ENCODE measurements at regions not wholly inside any gene's neighbourhood (a gene's known extent, or its start where the extent isn't known, plus 50 kb on each side); places are given as distances from the start of the nearest gene placed in this dataset.

DNA sequence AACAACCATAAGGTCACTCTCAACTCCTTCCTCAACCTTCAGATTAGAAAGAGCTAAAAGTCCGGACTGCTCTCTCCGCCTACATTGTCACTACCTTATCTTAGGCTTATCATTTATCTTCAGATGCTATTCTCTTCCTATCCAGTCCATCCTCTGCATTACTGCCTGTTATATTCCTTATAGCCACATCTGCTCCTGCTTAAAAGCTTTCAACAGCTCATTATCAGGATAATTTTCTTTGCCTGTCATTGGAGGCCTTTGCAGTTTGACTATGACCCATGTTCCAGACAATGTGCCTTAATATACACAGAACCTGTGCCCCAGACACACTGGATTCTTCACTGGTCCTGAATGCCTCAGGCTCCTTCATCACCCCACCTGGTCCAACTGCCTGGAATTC lies 184.1 kb upstream of the SETMAR start:
- no peak overlapping the region for H3K9ac ChIP-seq (ENCODE audit: low read length)
- no peaks in the 10 kb centered on the region for H3K36me3 Mint-ChIP-seq (ENCODE audit: low read depth, unreplicated experiment)
- no peak overlapping the region for H2AFZ ChIP-seq (ENCODE audit: low read depth, low read length)
- no peaks in the 10 kb centered on the region for H3K79me2 ChIP-seq (ENCODE audit: insufficient read depth, low read length)
- no peaks in the 10 kb centered on the region for H3K9me3 Mint-ChIP-seq (ENCODE audit: unreplicated experiment)
- H4K20me1 ChIP-seq (ENCODE audit: insufficient read depth, low read length) = no peaks in the 10 kb centered on the region
- no peaks in the 10 kb centered on the region for H3K4me1 ChIP-seq (ENCODE audit: insufficient read depth, low read length)
- DNase-seq (ENCODE audit: low read depth) (no peak), FAIRE-seq (no peak)
- H3K4me2 ChIP-seq (ENCODE audit: low read length) = no peak overlapping the region
- no peak overlapping the region for H3K4me3 Mint-ChIP-seq (ENCODE audit: unreplicated experiment)
- H3K27me3 Mint-ChIP-seq (ENCODE audit: low read depth, unreplicated experiment) = no peaks in the 10 kb centered on the region
- H3K27me3 ChIP-seq (ENCODE audit: insufficient read depth, low read length) = no peaks in the 10 kb centered on the region
- no peak overlapping the region for H3K27ac ChIP-seq (ENCODE audit: low read depth, low read length)
- H3K27ac Mint-ChIP-seq (ENCODE audit: unreplicated experiment) = no peak overlapping the region
- H3K4me3 ChIP-seq (ENCODE audit: insufficient read depth, low read depth, low read length) = no peak overlapping the region
- TF ChIP-seq EZH2 (IDR thresholded peaks at IDR 0.05; ENCODE audit: insufficient read depth, low read length) = no peak
- TF ChIP-seq, protein P1, sequence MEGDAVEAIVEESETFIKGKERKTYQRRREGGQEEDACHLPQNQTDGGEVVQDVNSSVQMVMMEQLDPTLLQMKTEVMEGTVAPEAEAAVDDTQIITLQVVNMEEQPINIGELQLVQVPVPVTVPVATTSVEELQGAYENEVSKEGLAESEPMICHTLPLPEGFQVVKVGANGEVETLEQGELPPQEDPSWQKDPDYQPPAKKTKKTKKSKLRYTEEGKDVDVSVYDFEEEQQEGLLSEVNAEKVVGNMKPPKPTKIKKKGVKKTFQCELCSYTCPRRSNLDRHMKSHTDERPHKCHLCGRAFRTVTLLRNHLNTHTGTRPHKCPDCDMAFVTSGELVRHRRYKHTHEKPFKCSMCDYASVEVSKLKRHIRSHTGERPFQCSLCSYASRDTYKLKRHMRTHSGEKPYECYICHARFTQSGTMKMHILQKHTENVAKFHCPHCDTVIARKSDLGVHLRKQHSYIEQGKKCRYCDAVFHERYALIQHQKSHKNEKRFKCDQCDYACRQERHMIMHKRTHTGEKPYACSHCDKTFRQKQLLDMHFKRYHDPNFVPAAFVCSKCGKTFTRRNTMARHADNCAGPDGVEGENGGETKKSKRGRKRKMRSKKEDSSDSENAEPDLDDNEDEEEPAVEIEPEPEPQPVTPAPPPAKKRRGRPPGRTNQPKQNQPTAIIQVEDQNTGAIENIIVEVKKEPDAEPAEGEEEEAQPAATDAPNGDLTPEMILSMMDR (IDR thresholded peaks at IDR 0.05; ENCODE audit: insufficient read depth, low read depth, low read length) = no peak
- H3K9me3 ChIP-seq (ENCODE audit: insufficient read depth, low read depth, low read length) = no peaks in the 10 kb centered on the region
- H3K36me3 ChIP-seq (ENCODE audit: insufficient read depth, low read length) = no peaks in the 10 kb centered on the region
- no peaks in the 10 kb centered on the region for H3K4me1 Mint-ChIP-seq (ENCODE audit: low read depth, unreplicated experiment)

GRCh38 chr3:4125576-4125975 lies 177.6 kb upstream of the SETMAR start:
- H3K9me3 Mint-ChIP-seq (ENCODE audit: unreplicated experiment) = peaks cover 5% of the 10 kb centered on the region
- no peaks in the 10 kb centered on the region for H3K36me3 ChIP-seq (ENCODE audit: insufficient read depth, low read length)
- FAIRE-seq (no peak), DNase-seq (ENCODE audit: low read depth) (no peak)
- no peaks in the 10 kb centered on the region for H3K4me1 Mint-ChIP-seq (ENCODE audit: low read depth, unreplicated experiment)
- TF ChIP-seq EZH2 (IDR thresholded peaks at IDR 0.05; ENCODE audit: insufficient read depth, low read length) = no peak
- TF ChIP-seq, protein P1 (IDR thresholded peaks at IDR 0.05; ENCODE audit: insufficient read depth, low read depth, low read length) = no peak
- no peaks in the 10 kb centered on the region for H3K36me3 Mint-ChIP-seq (ENCODE audit: low read depth, unreplicated experiment)
- H3K27me3 Mint-ChIP-seq (ENCODE audit: low read depth, unreplicated experiment) = no peaks in the 10 kb centered on the region
- H3K27me3 ChIP-seq (ENCODE audit: insufficient read depth, low read length) = no peaks in the 10 kb centered on the region
- no peak overlapping the region for H3K27ac Mint-ChIP-seq (ENCODE audit: unreplicated experiment)
- no peaks in the 10 kb centered on the region for H3K9me3 ChIP-seq (ENCODE audit: insufficient read depth, low read depth, low read length)
- H3K4me1 ChIP-seq (ENCODE audit: insufficient read depth, low read length) = no peaks in the 10 kb centered on the region
- H3K9ac ChIP-seq (ENCODE audit: low read length) = no peak overlapping the region
- H3K4me3 Mint-ChIP-seq (ENCODE audit: unreplicated experiment) = no peak overlapping the region
- H3K79me2 ChIP-seq (ENCODE audit: insufficient read depth, low read length) = no peaks in the 10 kb centered on the region
- no peaks in the 10 kb centered on the region for H4K20me1 ChIP-seq (ENCODE audit: insufficient read depth, low read length)
- no peak overlapping the region for H3K4me2 ChIP-seq (ENCODE audit: low read length)
- H3K27ac ChIP-seq (ENCODE audit: low read depth, low read length) = no peak overlapping the region
- no peak overlapping the region for H3K4me3 ChIP-seq (ENCODE audit: insufficient read depth, low read depth, low read length)
- H2AFZ ChIP-seq (ENCODE audit: low read depth, low read length) = no peak overlapping the region

DNA sequence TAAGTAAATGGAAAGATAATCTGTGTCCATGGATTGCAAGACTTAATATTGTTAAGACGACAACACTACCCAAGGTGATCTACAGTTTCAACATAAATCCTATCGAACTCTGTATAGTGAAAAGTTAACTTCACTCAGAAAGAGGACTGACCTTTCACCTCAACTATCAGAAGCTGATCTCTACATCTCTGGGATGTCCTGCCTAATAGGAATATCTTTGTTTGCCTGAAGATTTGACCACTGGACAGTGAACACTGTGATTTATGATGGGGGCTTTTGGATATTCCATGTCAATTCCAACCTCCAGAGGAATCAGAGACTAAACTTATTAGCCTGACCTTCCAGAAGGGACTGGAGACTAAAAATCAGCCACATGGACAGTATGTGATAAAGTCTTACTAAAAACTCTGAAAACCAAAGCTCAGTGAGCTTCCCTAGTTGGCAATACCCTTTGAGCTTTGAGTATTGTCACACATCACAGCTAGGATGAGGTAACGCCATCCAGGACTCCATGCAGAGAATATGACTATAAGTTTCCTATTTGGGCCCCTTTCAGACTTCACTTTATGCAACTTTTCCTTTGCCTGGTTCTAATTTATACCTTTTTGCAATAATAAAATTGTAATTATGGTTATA lies 164.9 kb upstream of the SETMAR start:
- H3K27ac ChIP-seq (ENCODE audit: low read depth, low read length) = no peak overlapping the region
- no peaks in the 10 kb centered on the region for H3K9me3 Mint-ChIP-seq (ENCODE audit: unreplicated experiment)
- H3K27me3 Mint-ChIP-seq (ENCODE audit: low read depth, unreplicated experiment) = no peaks in the 10 kb centered on the region
- no peaks in the 10 kb centered on the region for H3K79me2 ChIP-seq (ENCODE audit: insufficient read depth, low read length)
- DNase-seq (ENCODE audit: low read depth) (no peak), FAIRE-seq (no peak)
- H3K9ac ChIP-seq (ENCODE audit: low read length) = no peak overlapping the region
- no peak overlapping the region for H3K27ac Mint-ChIP-seq (ENCODE audit: unreplicated experiment)
- peaks cover 2% of the 10 kb centered on the region for H3K9me3 ChIP-seq (ENCODE audit: insufficient read depth, low read depth, low read length)
- H3K27me3 ChIP-seq (ENCODE audit: insufficient read depth, low read length) = no peaks in the 10 kb centered on the region
- H3K4me2 ChIP-seq (ENCODE audit: low read length) = no peak overlapping the region
- no peaks in the 10 kb centered on the region for H3K4me1 ChIP-seq (ENCODE audit: insufficient read depth, low read length)
- TF ChIP-seq, protein P1 (IDR thresholded peaks at IDR 0.05; ENCODE audit: insufficient read depth, low read depth, low read length) = no peak
- TF ChIP-seq EZH2 (IDR thresholded peaks at IDR 0.05; ENCODE audit: insufficient read depth, low read length) = no peak
- peaks cover 2% of the 10 kb centered on the region for H3K4me1 Mint-ChIP-seq (ENCODE audit: low read depth, unreplicated experiment)
- no peaks in the 10 kb centered on the region for H3K36me3 ChIP-seq (ENCODE audit: insufficient read depth, low read length)
- H4K20me1 ChIP-seq (ENCODE audit: insufficient read depth, low read length) = no peaks in the 10 kb centered on the region
- no peaks in the 10 kb centered on the region for H3K36me3 Mint-ChIP-seq (ENCODE audit: low read depth, unreplicated experiment)
- no peak overlapping the region for H3K4me3 ChIP-seq (ENCODE audit: insufficient read depth, low read depth, low read length)
- no peak overlapping the region for H2AFZ ChIP-seq (ENCODE audit: low read depth, low read length)
- H3K4me3 Mint-ChIP-seq (ENCODE audit: unreplicated experiment) = no peak overlapping the region

Data from astrocyte (in vitro differentiated cells and primary cell).